GM12874 (cell line): ENCODE measurements at regions not wholly inside any gene's neighbourhood (a gene's known extent, or its start where the extent isn't known, plus 50 kb on each side); places are given as distances from the start of the nearest gene placed in this dataset.

Source experiments
- TF ChIP-seq, protein P1 (sequence below): IDR thresholded peaks from 2 replicates; pipeline ENCODE4 v1.5.1; 2011; ENCODE audit warnings: low read depth, mild to moderate bottlenecking, control low read depth, low read length, moderate library complexity; ENCODE audit not compliant: insufficient read depth

DNA sequence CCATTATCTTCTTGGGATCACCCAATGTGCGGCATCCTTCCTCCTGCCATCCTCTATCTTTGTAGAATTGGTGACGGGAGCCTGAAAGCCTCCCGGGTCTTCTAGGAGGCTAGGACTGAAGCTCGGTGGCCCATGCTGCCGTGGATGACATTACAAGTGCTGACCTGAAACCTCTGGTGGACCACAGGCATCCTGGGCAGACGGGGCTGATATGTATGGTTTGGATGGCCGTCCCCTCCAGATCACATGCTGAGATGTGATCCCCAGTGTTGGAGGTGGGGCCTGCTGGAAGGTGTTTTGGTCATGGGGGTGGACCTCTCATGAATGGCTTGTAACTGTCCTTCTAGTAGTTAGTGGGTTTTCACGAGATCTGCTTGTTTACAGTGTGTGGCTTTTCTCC lies 1525.8 kb downstream of the BRD1 start:
- TF ChIP-seq, protein P1, sequence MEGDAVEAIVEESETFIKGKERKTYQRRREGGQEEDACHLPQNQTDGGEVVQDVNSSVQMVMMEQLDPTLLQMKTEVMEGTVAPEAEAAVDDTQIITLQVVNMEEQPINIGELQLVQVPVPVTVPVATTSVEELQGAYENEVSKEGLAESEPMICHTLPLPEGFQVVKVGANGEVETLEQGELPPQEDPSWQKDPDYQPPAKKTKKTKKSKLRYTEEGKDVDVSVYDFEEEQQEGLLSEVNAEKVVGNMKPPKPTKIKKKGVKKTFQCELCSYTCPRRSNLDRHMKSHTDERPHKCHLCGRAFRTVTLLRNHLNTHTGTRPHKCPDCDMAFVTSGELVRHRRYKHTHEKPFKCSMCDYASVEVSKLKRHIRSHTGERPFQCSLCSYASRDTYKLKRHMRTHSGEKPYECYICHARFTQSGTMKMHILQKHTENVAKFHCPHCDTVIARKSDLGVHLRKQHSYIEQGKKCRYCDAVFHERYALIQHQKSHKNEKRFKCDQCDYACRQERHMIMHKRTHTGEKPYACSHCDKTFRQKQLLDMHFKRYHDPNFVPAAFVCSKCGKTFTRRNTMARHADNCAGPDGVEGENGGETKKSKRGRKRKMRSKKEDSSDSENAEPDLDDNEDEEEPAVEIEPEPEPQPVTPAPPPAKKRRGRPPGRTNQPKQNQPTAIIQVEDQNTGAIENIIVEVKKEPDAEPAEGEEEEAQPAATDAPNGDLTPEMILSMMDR: no peak

DNA sequence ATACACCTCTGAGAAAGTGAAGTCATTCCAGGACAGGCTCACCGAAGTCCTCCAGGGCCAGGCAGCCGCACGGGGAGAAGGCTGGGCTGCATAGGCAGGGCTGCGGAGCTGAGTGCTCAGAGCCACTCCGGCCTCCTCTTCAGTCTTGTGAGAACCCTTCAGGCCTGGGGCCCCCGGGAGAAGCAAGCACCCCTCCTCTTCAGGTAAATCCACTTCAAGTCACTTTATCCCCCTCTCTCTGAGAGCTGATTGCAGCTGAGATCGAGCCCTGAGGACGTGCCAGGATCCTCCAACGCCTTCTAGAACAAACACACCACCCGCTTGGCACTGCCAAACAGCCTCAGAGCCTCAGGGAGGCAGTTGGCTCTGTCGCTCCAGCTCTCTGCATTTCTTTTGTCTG lies 1526.3 kb downstream of the BRD1 start:
- TF ChIP-seq, protein P1: no peak

DNA sequence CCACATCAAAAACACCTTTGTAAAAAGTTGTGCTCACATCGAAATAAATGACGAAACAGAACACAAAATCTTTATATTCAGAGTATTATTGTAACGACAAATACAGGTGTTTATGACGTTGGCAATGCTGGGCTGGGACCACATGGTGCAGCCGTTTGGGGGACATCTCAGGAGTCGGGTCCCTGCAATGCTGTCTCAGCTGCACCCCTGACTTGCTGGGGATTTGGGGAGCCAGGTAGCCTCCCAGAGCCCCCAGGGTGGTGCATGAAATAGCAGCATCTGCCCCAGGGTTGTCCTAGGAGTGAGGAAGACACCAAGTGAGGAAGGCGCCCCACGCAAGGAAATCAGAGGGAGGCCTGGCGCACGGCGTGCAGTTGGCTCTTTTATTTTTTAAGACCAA lies 1526.8 kb downstream of the BRD1 start:
- TF ChIP-seq, protein P1: no peak

DNA sequence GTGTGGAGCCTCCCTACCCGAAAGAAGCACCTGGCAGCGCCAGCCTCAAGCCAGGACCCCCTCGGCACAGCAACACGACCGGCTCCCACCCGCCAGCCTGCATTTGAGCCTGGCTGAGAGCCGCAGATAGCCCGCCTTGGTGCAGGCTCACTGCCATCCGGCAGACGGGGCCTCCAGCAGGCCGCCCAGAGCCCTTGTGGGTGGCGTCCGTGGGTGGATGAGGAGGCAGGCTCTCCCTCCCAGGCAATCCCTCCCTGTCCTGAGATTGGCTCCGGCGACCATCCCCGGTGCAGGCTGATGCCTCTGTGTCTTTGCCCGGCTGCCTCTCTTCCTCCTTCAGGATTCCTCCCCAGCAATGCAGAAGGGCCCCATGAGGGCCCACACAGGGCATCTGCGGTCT lies 1527.9 kb downstream of the BRD1 start:
- TF ChIP-seq, protein P1: no peak

DNA sequence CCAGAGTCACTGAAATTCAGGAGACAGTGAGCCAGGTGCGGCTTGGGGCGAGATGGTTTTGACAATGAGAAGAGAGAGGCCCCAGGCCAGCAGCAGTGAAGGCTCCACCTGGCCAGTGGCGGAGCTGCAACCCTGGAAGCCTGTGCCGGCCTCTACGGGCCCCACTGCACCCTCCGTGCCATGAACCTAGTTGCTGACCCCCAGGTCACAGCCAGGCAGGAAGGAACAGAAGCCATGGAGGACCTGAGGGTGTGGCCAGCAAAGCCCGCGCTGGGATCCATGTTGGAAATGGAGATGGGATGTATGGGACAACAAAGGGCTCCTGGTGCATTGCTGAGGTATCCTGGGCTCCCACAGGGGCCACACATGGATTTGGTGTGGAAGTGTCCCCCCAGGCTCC lies 1528.5 kb downstream of the BRD1 start:
- TF ChIP-seq, protein P1: no peak

DNA sequence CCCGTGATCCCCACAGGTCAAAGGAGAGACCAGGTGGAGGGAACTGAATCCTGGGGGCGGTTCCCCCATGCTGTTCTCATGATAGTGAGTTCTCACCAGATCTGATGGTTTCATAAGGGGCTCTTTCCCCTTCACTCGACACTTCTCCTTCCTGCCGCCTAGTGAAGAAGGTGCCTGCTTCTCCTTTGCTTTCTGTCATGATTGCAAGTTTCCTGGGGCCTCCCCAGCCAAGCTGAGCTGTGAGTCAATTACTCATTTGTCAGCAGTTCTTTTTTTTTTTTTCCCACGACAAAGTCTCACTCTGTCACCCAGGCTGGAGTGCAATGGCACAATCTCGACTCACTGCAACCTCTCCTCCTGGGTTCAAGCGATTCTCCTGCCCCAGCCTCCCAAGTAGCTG lies 1530.4 kb downstream of the BRD1 start:
- TF ChIP-seq, protein P1: no peak

DNA sequence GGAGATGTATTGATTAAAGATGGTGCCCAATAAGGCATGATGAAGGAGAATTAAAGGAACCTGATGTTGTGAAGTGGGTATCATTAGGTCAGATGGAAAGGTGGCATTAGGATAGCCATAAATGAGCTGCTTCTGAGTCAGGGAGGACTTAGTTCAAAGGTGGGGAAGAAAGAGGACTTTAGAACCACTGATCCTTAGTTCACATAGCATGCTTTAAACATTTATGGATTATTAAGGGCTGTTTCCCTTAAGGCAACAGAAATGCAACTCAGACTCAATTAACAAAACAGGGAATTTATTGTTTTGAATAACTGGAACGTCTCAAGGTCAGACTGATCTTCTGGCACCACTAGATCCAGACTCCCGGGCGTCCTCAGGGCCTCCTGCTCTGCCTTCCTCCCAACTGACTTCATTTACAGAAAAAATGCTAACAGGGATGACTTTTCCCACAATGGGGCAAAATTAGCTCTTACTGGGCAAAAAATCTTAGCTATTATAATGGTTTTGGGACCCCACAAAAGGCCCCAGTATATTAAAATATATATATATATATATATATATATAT lies 1526.0 kb downstream of the TBC1D22A start:
- TF ChIP-seq, protein P1: no peak
